ENCODE measurements at regions not wholly inside any gene's neighbourhood (a gene's known extent, or its start where the extent isn't known, plus 50 kb on each side); places are given as distances from the start of the nearest gene placed in this dataset.

- no TSS peak for BruUV-seq (replicated peaks)
- no peaks in the 10 kb centered on the region for H3K79me2 ChIP-seq (ENCODE audit: insufficient read depth, low read length)
- no peak overlapping the region for H3K9ac ChIP-seq (ENCODE audit: low read length)
- H3K27me3 ChIP-seq (ENCODE audit: insufficient read depth, low read length) = no peaks in the 10 kb centered on the region
- H3K9me2 ChIP-seq (ENCODE audit: insufficient read depth) = no peaks in the 10 kb centered on the region
- DNase-seq (ENCODE audit: low read depth, low spot score) = no peak
- H3K36me3 ChIP-seq (ENCODE audit: control insufficient read depth in 1 of 2, insufficient read depth in 2 of 2, low read length in 2 of 2) = no peaks in the 10 kb centered on the region
- no peak for TF ChIP-seq FOSL1 (IDR thresholded peaks at IDR 0.05; ENCODE audit: low read depth)
- TF ChIP-seq ZNF274 (IDR thresholded peaks at IDR 0.05; ENCODE audit: low read depth, low read length) = no peak
- no peak for TF ChIP-seq EGR1 (IDR thresholded peaks at IDR 0.05; ENCODE audit: low read depth)
- no peak for TF ChIP-seq MAX (IDR thresholded peaks at IDR 0.05)
- no peak for TF ChIP-seq EZH2 (IDR thresholded peaks at IDR 0.05)
- no peak for TF ChIP-seq ATF3 (IDR thresholded peaks at IDR 0.05)
- TF ChIP-seq ZFX (IDR thresholded peaks at IDR 0.05) = no peak
- no peak for TF ChIP-seq POLR2AphosphoS5 (IDR thresholded peaks at IDR 0.05; ENCODE audit: low read depth, low read length)
- no peak for TF ChIP-seq SP1 (IDR thresholded peaks at IDR 0.05; ENCODE audit: low read depth)
- TF ChIP-seq POLR2A (IDR thresholded peaks at IDR 0.05; ENCODE audit: borderline replicate concordance, extremely low read depth, insufficient read depth, insufficient read length) = no peak
- no peak for TF ChIP-seq SIN3A (IDR thresholded peaks at IDR 0.05; ENCODE audit: low read depth)
- no peak for TF ChIP-seq TCF7L2 (IDR thresholded peaks at IDR 0.05; ENCODE audit: borderline replicate concordance, extremely low read depth, insufficient read depth, insufficient read length)
- no peak for TF ChIP-seq CBX3 (IDR thresholded peaks at IDR 0.05; ENCODE audit: low read depth)
- TF ChIP-seq ELF1 (IDR thresholded peaks at IDR 0.05; ENCODE audit: borderline replicate concordance, low read depth) = no peak
- TF ChIP-seq REST (IDR thresholded peaks at IDR 0.05; ENCODE audit: low read depth) = no peak
- TF ChIP-seq SRF (IDR thresholded peaks at IDR 0.05; ENCODE audit: low read depth) = no peak
- no peak for TF ChIP-seq RAD21 (IDR thresholded peaks at IDR 0.05; ENCODE audit: low read depth)
- TF ChIP-seq, protein P1, sequence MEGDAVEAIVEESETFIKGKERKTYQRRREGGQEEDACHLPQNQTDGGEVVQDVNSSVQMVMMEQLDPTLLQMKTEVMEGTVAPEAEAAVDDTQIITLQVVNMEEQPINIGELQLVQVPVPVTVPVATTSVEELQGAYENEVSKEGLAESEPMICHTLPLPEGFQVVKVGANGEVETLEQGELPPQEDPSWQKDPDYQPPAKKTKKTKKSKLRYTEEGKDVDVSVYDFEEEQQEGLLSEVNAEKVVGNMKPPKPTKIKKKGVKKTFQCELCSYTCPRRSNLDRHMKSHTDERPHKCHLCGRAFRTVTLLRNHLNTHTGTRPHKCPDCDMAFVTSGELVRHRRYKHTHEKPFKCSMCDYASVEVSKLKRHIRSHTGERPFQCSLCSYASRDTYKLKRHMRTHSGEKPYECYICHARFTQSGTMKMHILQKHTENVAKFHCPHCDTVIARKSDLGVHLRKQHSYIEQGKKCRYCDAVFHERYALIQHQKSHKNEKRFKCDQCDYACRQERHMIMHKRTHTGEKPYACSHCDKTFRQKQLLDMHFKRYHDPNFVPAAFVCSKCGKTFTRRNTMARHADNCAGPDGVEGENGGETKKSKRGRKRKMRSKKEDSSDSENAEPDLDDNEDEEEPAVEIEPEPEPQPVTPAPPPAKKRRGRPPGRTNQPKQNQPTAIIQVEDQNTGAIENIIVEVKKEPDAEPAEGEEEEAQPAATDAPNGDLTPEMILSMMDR (IDR thresholded peaks at IDR 0.05 in 2 of 3, conservative IDR thresholded peaks at IDR 0.05 in 1 of 3; ENCODE audit: borderline replicate concordance in 1 of 3, insufficient read depth in 1 of 3, low read depth in 2 of 3, low read length in 2 of 3) = no peak
- TF ChIP-seq CEBPB (IDR thresholded peaks at IDR 0.05; ENCODE audit: low read depth) = no peak
- ChIA-PET POLR2A (no interaction called here), RAD21 (ENCODE audit: low non-redundant PET in 1 of 2, low total read pairs in 2 of 2, uncharacterized antibody in 2 of 2, unreplicated experiment in 2 of 2) (no interaction called here), CTCF (no interaction called here)
- intact Hi-C loops (cut with micrococcal nuclease) = no loop called here
- H3K4me3 ChIP-seq (replicated peaks in 1 of 2; ENCODE audit: low read depth in 1 of 2, low read length in 2 of 2) = no peak overlapping the region
- H3K4me1 ChIP-seq (ENCODE audit: control insufficient read depth in 1 of 2, insufficient read depth in 2 of 2, low read length in 2 of 2) = no peaks in the 10 kb centered on the region
- H3K4me2 ChIP-seq (ENCODE audit: low read length) = no peak overlapping the region
- no peak for ATAC-seq
- H4K20me1 ChIP-seq (ENCODE audit: insufficient read depth) = no peaks in the 10 kb centered on the region
- H3K27ac ChIP-seq (ENCODE audit: low read depth, low read length) = no peak overlapping the region
- H2AFZ ChIP-seq (ENCODE audit: low read depth, low read length, poor library complexity, severe bottlenecking) = no peak overlapping the region
- peaks cover 0 to 8% of the 10 kb centered on the region in 2 experiments; a peak in 2 of 4 replicates for H3K9me3 ChIP-seq (ENCODE audit: control insufficient read depth in 1 of 2, insufficient read depth in 1 of 2, low read depth in 1 of 2, low read length in 2 of 2)
These were observed 336.9 kb downstream of the CBLN2 start for GRCh38 chr18:72207280-72207679.

Data from HCT116 (cell line).